CD14-positive monocyte (primary cell): ENCODE measurements at regions not wholly inside any gene's neighbourhood (a gene's known extent, or its start where the extent isn't known, plus 50 kb on each side); places are given as distances from the start of the nearest gene placed in this dataset.

Experiments
- DNase-seq, 3 donors: peaks; one replicate each; pipeline ENCODE4 v3.0.0-alpha.2; 2011 to 2022
- H2AFZ ChIP-seq: 2 replicates; pipeline ENCODE4 v1.6.0; 2012; ENCODE audit warnings: mild to moderate bottlenecking, low read depth, low read length, inconsistent platforms; ENCODE audit not compliant: insufficient read depth, poor library complexity, severe bottlenecking
- H3K27ac ChIP-seq, 2 donors: 1 replicate in 1 of 2; 2 replicates in 1 of 2; pipeline ENCODE4 v1.5.1; 2012 to 2013; ENCODE audit warnings: low read length in 2 of 2, control low read depth in 1 of 2, inconsistent platforms in 1 of 2, low read depth in 1 of 2, mild to moderate bottlenecking in 1 of 2
- H3K27me3 ChIP-seq, 2 donors: one replicate each; pipeline versions ENCODE4 v1.6.0 to v1.6.1; 2011 to 2013; ENCODE audit warnings: low read length in 2 of 2; ENCODE audit not compliant: control insufficient read depth in 2 of 2, insufficient read depth in 2 of 2
- H3K36me3 ChIP-seq, 2 donors: replicated peaks in 1 of 2; 1 replicate in 1 of 2; 2 replicates in 1 of 2; pipeline versions ENCODE4 v1.5.1 to v1.6.1; 2012 to 2013; ENCODE audit warnings: low read length in 2 of 2, control low read depth in 1 of 2, inconsistent platforms in 1 of 2, mild to moderate bottlenecking in 1 of 2; ENCODE audit not compliant: insufficient read depth in 2 of 2, control insufficient read depth in 1 of 2
- H3K4me1 ChIP-seq, 2 donors: 1 replicate in 1 of 2; 2 replicates in 1 of 2; pipeline versions ENCODE4 v1.5.1 to v1.6.1; 2012 to 2013; ENCODE audit warnings: low read length in 2 of 2, control low read depth in 1 of 2, inconsistent platforms in 1 of 2, mild to moderate bottlenecking in 1 of 2, moderate library complexity in 1 of 2; ENCODE audit not compliant: insufficient read depth in 2 of 2, control insufficient read depth in 1 of 2
- H3K4me2 ChIP-seq: replicated peaks from 2 replicates; pipeline ENCODE3; 2012; ENCODE audit warnings: low read length, moderate library complexity, mild to moderate bottlenecking; ENCODE audit not compliant: poor library complexity, severe bottlenecking; ENCODE audit errors: extremely low read depth
- H3K4me3 ChIP-seq, 3 experiments: fragments of 200-600 bp in 1 of 3; sonication (generic) in 1 of 3; replicated peaks in 1 of 3; 1 replicate in 2 of 3; 2 replicates in 1 of 3; pipeline ENCODE4 v1.5.1; 2011 to 2013; ENCODE audit warnings: low read length in 3 of 3, mild to moderate bottlenecking in 3 of 3, control low read depth in 2 of 3, low read depth in 2 of 3, inconsistent platforms in 1 of 3, moderate library complexity in 1 of 3
- H3K79me2 ChIP-seq: 2 replicates; pipeline ENCODE4 v1.6.0; 2012; ENCODE audit warnings: mild to moderate bottlenecking, control low read depth, inconsistent platforms, low read length, moderate library complexity; ENCODE audit not compliant: insufficient read depth
- H3K9ac ChIP-seq: 2 replicates; pipeline ENCODE4 v1.6.0; 2017; ENCODE audit warnings: low read length, mild to moderate bottlenecking; ENCODE audit not compliant: insufficient read depth, poor library complexity, severe bottlenecking
- H3K9me3 ChIP-seq, 2 donors: replicated peaks in 1 of 2; 1 replicate in 1 of 2; 2 replicates in 1 of 2; pipeline versions ENCODE4 v1.5.1 to v1.6.1; 2012 to 2013; ENCODE audit warnings: low read length in 2 of 2, control low read depth in 1 of 2; ENCODE audit not compliant: control insufficient read depth in 1 of 2, insufficient read depth in 1 of 2
- H4K20me1 ChIP-seq: 2 replicates; pipeline ENCODE4 v1.6.0; 2012; ENCODE audit warnings: mild to moderate bottlenecking, low read length, control low read depth, moderate library complexity; ENCODE audit not compliant: insufficient read depth
- H3K27ac Mint-ChIP-seq, 7 donors: one replicate each; pipeline ENCODE4 v1.8.0; 2020; ENCODE audit warnings: mild to moderate bottlenecking in 7 of 7, mixed read lengths in 7 of 7, moderate library complexity in 6 of 7, inconsistent platforms in 2 of 7
- H3K27me3 Mint-ChIP-seq, 3 donors: one replicate each; pipeline ENCODE4 v1.8.0; 2021 to 2022; ENCODE audit warnings: low read depth in 3 of 3, mild to moderate bottlenecking in 3 of 3, mixed read lengths in 3 of 3, moderate library complexity in 3 of 3, inconsistent platforms in 1 of 3
- H3K36me3 Mint-ChIP-seq, 2 donors: one replicate each; pipeline ENCODE4 v1.8.0; 2020; ENCODE audit warnings: mixed read lengths in 2 of 2, inconsistent platforms in 1 of 2, mild to moderate bottlenecking in 1 of 2
- H3K4me1 Mint-ChIP-seq: one replicate; pipeline ENCODE4 v1.8.0; 2020; ENCODE audit warnings: mild to moderate bottlenecking, mixed read lengths
- H3K4me3 Mint-ChIP-seq, 2 donors: one replicate each; pipeline ENCODE4 v1.8.0; 2020; ENCODE audit warnings: mild to moderate bottlenecking in 2 of 2, mixed read lengths in 2 of 2, moderate library complexity in 1 of 2
- H3K9me3 Mint-ChIP-seq, 7 donors: one replicate each; pipeline ENCODE4 v1.8.0; 2020 to 2022; ENCODE audit warnings: mixed read lengths in 7 of 7, mild to moderate bottlenecking in 6 of 7, moderate library complexity in 6 of 7, inconsistent platforms in 2 of 7
- WGBS: methylation state at CpG from one replicate; pipeline ENCODE4 v1.1.5; 2013; ENCODE audit warnings: missing lambda C conversion rate; ENCODE audit not compliant: insufficient coverage; 5-methylcytosine and 5-hydroxymethylcytosine counted together
- intact Hi-C, 2 donors: fragments of 100-400 bp; cut with micrococcal nuclease; formaldehyde crosslinking; loops; one replicate each; pipeline versions ENCODE4 v1.15.0 to v1.15.1; 2023
- TF ChIP-seq, protein P1 (sequence below): fragments of 200-600 bp; IDR thresholded peaks from one replicate; pipeline ENCODE4 v1.8.0; 2022; ENCODE audit warnings: antibody characterized with exemption, mild to moderate bottlenecking

DNA sequence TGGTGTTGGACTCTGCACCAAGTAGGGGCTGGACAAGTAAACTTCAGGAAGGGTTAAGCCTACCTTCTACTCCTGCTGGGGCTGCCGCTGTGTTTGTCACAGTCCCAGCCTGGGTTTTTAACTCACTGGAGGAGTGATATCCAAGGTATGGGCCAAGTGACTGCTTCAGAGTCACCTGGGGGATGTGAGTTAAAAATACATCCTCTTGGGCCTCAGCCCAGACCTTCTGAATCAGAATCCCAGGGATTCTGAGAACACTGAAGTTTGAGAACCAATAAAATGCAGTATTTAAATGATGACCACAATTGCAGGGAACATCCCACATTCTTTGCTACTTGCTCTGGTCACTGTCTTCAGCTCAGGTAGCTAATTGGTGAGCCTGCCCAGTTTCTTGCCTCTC is 95.1 kb upstream of the DNAH5 start:
- Mint-ChIP-seq H3K36me3 (no peaks in the 10 kb centered on the region), H3K27ac (no peak overlapping the region), H3K27me3 (peaks cover 2 to 6% (median 4%) of the 10 kb centered on the region in 3 donors), H3K4me3 (no peak overlapping the region), H3K9me3 (peaks cover 0 to 3% (median 0%) of the 10 kb centered on the region in 7 donors), H3K4me1 (peaks cover 15% of the 10 kb centered on the region)
- no peaks in the 10 kb centered on the region for H3K27me3 ChIP-seq
- intact Hi-C loops: no loop called here
- H3K4me3 ChIP-seq: no peak overlapping the region
- no peak overlapping the region for H3K4me2 ChIP-seq
- no peak for DNase-seq
- no peaks in the 10 kb centered on the region for H3K79me2 ChIP-seq
- H3K9me3 ChIP-seq: no peaks in the 10 kb centered on the region
- TF ChIP-seq, protein P1, sequence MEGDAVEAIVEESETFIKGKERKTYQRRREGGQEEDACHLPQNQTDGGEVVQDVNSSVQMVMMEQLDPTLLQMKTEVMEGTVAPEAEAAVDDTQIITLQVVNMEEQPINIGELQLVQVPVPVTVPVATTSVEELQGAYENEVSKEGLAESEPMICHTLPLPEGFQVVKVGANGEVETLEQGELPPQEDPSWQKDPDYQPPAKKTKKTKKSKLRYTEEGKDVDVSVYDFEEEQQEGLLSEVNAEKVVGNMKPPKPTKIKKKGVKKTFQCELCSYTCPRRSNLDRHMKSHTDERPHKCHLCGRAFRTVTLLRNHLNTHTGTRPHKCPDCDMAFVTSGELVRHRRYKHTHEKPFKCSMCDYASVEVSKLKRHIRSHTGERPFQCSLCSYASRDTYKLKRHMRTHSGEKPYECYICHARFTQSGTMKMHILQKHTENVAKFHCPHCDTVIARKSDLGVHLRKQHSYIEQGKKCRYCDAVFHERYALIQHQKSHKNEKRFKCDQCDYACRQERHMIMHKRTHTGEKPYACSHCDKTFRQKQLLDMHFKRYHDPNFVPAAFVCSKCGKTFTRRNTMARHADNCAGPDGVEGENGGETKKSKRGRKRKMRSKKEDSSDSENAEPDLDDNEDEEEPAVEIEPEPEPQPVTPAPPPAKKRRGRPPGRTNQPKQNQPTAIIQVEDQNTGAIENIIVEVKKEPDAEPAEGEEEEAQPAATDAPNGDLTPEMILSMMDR: no peak
- no peaks in the 10 kb centered on the region for H4K20me1 ChIP-seq
- H3K9ac ChIP-seq: no peak overlapping the region
- H3K27ac ChIP-seq: no peak overlapping the region
- H3K36me3 ChIP-seq: no peaks in the 10 kb centered on the region
- WGBS: no CpG with 5 or more reads among the region's 1 CpG
- H3K4me1 ChIP-seq: peaks cover 0 to 6% of the 10 kb centered on the region in 2 donors
- no peak overlapping the region for H2AFZ ChIP-seq

GRCh38 chr5:14039063-14039462 is 94.6 kb upstream of the DNAH5 start:
- H3K4me1 ChIP-seq: peaks cover 0 to 6% of the 10 kb centered on the region in 2 donors
- no peaks in the 10 kb centered on the region for H4K20me1 ChIP-seq
- Mint-ChIP-seq H3K4me3 (no peak overlapping the region), H3K9me3 (peaks cover 0 to 2% (median 0%) of the 10 kb centered on the region in 7 donors), H3K27me3 (peaks cover 2 to 6% (median 4%) of the 10 kb centered on the region in 3 donors), H3K36me3 (no peaks in the 10 kb centered on the region), H3K4me1 (peaks cover 15% of the 10 kb centered on the region), H3K27ac (no peak overlapping the region)
- H3K36me3 ChIP-seq: no peaks in the 10 kb centered on the region
- H3K4me3 ChIP-seq: no peak overlapping the region
- H3K79me2 ChIP-seq: no peaks in the 10 kb centered on the region
- no peak overlapping the region for H3K9ac ChIP-seq
- no peaks in the 10 kb centered on the region for H3K9me3 ChIP-seq
- intact Hi-C loops: no loop called here
- TF ChIP-seq, protein P1: no peak
- no peak for DNase-seq
- 88% methylated on average over 3 of the region's 7 CpGs for WGBS
- H2AFZ ChIP-seq: no peak overlapping the region
- no peak overlapping the region for H3K27ac ChIP-seq
- no peaks in the 10 kb centered on the region for H3K27me3 ChIP-seq
- H3K4me2 ChIP-seq: no peak overlapping the region
